Heart left ventricle (tissue), 13 donors: ENCODE measurements at regions not wholly inside any gene's neighbourhood (a gene's known extent, or its start where the extent isn't known, plus 50 kb on each side); places are given as distances from the start of the nearest gene placed in this dataset.

Source experiments
- POLR2A ChIP-seq, 2 donors: fragments of 450-650 bp; IDR thresholded peaks; one replicate each; pipeline ENCODE4 v1.6.1; 2017; ENCODE audit warnings: antibody characterized with exemption in 2 of 2, mild to moderate bottlenecking in 2 of 2, moderate library complexity in 2 of 2
- TF ChIP-seq, protein P1 (sequence below), 12 donors: fragments of 200-600 bp; sonication (generic) in 4 of 12; IDR thresholded peaks; one replicate each; pipeline versions ENCODE4 v1.5.0 to v1.8.0; 2018 to 2022; ENCODE audit warnings: antibody characterized with exemption in 12 of 12, mild to moderate bottlenecking in 5 of 12
- donor health status: ischemic (EF 13 %, LVEDD 7.1; RV severe dilation, severe dysfunction).
- donor health status: DM: no; HTN: yes; CAD: no.
- donor health status: DM: no; HTN: no; CAD: no.
- donor health status: ischemic (EF 25% LVEDD 6.9; RV normal size, moderate dysfunction).
- donor health status: ischemic (EF 25% LVEDD 5.7; RV mildly dilated, moderate dysfunction).
- donor health status: ischemic (EF 35%, LVEDD 5.7; RV mildly dilated, moderate dysfunction).
- donor health status: nonischemic (EF 11% LVEDD 7.7; RV severe dilation, severe dysfunction).
- donor health status: DM: yes; HTN: yes; CAD: no.
- donor health status: PGD.
- donor health status: ischemic (EF 29% LVEDD 5.4; RV normal size, mild dysfunction).
- donor health status: nonischemic (EF 23%, LVEDD 6.1; RV moderate dilation, normal function).

DNA sequence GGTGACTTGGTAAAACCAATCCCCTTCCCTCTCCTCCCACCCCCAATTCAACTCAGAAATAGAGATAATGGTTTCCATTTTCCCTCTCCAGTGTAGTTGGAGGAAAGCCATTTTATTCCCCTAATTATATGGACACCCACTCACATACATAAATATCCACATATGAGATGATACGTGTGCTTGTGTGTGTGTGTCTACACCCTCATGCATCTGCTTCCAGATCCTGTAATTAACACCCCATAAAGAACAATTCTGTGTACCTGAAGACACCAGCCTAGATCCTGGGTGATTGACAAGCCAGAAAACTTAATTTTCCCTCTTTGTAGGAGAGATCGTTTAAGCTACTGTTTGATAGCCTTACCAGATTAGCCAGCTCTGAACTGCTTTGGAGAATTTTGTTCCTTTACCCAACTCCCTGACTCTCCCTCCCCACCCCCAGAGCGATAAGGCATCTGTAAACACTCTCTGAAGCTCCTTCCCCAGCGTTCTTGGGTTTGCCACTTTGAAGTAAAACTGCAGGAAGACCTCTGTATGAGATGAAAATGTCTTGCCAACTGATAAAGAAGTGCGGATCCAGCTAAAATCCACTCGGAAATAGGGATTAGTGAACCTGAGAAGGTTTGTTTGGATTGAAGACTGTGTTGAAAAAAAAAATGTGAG lies 175.7 kb downstream of the RGS9 start:
- TF ChIP-seq, protein P1, sequence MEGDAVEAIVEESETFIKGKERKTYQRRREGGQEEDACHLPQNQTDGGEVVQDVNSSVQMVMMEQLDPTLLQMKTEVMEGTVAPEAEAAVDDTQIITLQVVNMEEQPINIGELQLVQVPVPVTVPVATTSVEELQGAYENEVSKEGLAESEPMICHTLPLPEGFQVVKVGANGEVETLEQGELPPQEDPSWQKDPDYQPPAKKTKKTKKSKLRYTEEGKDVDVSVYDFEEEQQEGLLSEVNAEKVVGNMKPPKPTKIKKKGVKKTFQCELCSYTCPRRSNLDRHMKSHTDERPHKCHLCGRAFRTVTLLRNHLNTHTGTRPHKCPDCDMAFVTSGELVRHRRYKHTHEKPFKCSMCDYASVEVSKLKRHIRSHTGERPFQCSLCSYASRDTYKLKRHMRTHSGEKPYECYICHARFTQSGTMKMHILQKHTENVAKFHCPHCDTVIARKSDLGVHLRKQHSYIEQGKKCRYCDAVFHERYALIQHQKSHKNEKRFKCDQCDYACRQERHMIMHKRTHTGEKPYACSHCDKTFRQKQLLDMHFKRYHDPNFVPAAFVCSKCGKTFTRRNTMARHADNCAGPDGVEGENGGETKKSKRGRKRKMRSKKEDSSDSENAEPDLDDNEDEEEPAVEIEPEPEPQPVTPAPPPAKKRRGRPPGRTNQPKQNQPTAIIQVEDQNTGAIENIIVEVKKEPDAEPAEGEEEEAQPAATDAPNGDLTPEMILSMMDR (IDR thresholded peaks at IDR 0.05) = no peak
- TF ChIP-seq POLR2A (IDR thresholded peaks at IDR 0.05) = no peak
